ENCODE measurements at regions not wholly inside any gene's neighbourhood (a gene's known extent, or its start where the extent isn't known, plus 50 kb on each side); places are given as distances from the start of the nearest gene placed in this dataset.
"Not testable (repeated sequence)": the region's sequence is repeated elsewhere in the genome, so short reads cannot be mapped to it uniquely, and the experiment has no call there.

DNA sequence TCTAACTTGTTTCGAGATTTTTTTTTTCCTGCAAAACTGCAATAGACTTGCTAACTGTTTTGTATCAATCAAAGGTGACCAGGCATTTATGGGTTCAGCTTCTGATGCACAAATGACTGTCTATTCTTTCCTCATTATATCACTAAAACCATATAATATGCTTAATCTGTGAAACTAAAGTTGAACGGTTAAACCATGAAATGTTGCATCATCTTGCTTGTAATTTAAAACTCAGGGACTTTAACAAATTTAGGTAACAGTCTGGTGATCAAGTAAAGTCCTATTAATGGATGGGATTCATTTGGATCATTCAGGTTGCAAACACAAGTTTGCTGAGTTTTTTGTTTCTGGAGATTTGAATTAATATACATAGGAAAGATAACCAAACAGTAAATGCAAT, 232.0 kb upstream of the LUZP2 start:
- no peak overlapping the region for H3K9ac ChIP-seq (ENCODE audit: low read length)
- H3K4me1 ChIP-seq (ENCODE audit: insufficient read depth, low read length), result no peaks in the 10 kb centered on the region
- no peaks in the 10 kb centered on the region for H3K36me3 ChIP-seq (ENCODE audit: insufficient read depth, low read length)
- no peak overlapping the region for H3K27ac ChIP-seq (ENCODE audit: low read depth, low read length)
- H3K4me3 Mint-ChIP-seq (ENCODE audit: unreplicated experiment), result no peak overlapping the region
- H2AFZ ChIP-seq (ENCODE audit: low read depth, low read length), result no peak overlapping the region
- H3K79me2 ChIP-seq (ENCODE audit: insufficient read depth, low read length), result no peaks in the 10 kb centered on the region
- H3K9me3 ChIP-seq (ENCODE audit: insufficient read depth, low read depth, low read length), result no peaks in the 10 kb centered on the region
- no peak overlapping the region for H3K4me3 ChIP-seq (ENCODE audit: insufficient read depth, low read depth, low read length)
- no peak for TF ChIP-seq EZH2 (IDR thresholded peaks at IDR 0.05; ENCODE audit: insufficient read depth, low read length)
- TF ChIP-seq, protein P1, sequence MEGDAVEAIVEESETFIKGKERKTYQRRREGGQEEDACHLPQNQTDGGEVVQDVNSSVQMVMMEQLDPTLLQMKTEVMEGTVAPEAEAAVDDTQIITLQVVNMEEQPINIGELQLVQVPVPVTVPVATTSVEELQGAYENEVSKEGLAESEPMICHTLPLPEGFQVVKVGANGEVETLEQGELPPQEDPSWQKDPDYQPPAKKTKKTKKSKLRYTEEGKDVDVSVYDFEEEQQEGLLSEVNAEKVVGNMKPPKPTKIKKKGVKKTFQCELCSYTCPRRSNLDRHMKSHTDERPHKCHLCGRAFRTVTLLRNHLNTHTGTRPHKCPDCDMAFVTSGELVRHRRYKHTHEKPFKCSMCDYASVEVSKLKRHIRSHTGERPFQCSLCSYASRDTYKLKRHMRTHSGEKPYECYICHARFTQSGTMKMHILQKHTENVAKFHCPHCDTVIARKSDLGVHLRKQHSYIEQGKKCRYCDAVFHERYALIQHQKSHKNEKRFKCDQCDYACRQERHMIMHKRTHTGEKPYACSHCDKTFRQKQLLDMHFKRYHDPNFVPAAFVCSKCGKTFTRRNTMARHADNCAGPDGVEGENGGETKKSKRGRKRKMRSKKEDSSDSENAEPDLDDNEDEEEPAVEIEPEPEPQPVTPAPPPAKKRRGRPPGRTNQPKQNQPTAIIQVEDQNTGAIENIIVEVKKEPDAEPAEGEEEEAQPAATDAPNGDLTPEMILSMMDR (IDR thresholded peaks at IDR 0.05; ENCODE audit: insufficient read depth, low read depth, low read length), result no peak
- H3K27ac Mint-ChIP-seq (ENCODE audit: unreplicated experiment), result no peak overlapping the region
- FAIRE-seq (no peak), DNase-seq (ENCODE audit: low read depth) (no peak)
- H3K4me1 Mint-ChIP-seq (ENCODE audit: low read depth, unreplicated experiment), result no peaks in the 10 kb centered on the region
- H3K36me3 Mint-ChIP-seq (ENCODE audit: low read depth, unreplicated experiment), result no peaks in the 10 kb centered on the region
- no peaks in the 10 kb centered on the region for H3K27me3 ChIP-seq (ENCODE audit: insufficient read depth, low read length)
- no peaks in the 10 kb centered on the region for H3K27me3 Mint-ChIP-seq (ENCODE audit: low read depth, unreplicated experiment)
- no peaks in the 10 kb centered on the region for H4K20me1 ChIP-seq (ENCODE audit: insufficient read depth, low read length)
- no peak overlapping the region for H3K4me2 ChIP-seq (ENCODE audit: low read length)
- peaks cover 2% of the 10 kb centered on the region for H3K9me3 Mint-ChIP-seq (ENCODE audit: unreplicated experiment)

DNA sequence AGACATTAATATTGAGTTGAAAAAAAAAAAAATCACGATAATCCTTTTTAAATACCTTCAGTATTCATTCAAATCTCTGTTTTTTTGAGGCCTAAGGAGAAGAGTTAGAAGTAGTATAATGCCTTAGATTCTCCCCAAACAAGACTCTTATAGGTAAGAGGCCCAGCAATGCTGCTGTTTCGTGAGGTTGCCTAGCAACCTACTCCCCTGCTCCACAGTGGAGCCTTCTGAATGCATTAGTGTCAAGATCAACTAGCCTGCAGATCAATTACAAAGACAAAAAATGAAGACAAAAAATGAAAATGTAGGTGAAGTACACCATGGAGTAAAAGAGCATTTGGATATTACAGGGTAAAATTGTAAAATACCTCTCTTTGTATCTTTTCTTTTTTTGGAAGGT, 229.8 kb upstream of the LUZP2 start:
- Histone ChIP-seq H3K79me2 (ENCODE audit: insufficient read depth, low read length) (no peaks in the 10 kb centered on the region), H3K27me3 (ENCODE audit: insufficient read depth, low read length) (no peaks in the 10 kb centered on the region), H3K9me3 (ENCODE audit: insufficient read depth, low read depth, low read length) (no peaks in the 10 kb centered on the region), H3K4me2 (ENCODE audit: low read length) (no peak overlapping the region), H3K27ac (ENCODE audit: low read depth, low read length) (no peak overlapping the region), H3K4me3 (ENCODE audit: insufficient read depth, low read depth, low read length) (no peak overlapping the region), H3K4me1 (ENCODE audit: insufficient read depth, low read length) (no peaks in the 10 kb centered on the region), H2AFZ (ENCODE audit: low read depth, low read length) (no peak overlapping the region), H4K20me1 (ENCODE audit: insufficient read depth, low read length) (no peaks in the 10 kb centered on the region), H3K9ac (ENCODE audit: low read length) (no peak overlapping the region), H3K36me3 (ENCODE audit: insufficient read depth, low read length) (no peaks in the 10 kb centered on the region)
- peaks cover 2% of the 10 kb centered on the region for H3K9me3 Mint-ChIP-seq (ENCODE audit: unreplicated experiment)
- FAIRE-seq (no peak), DNase-seq (ENCODE audit: low read depth) (no peak)
- H3K4me3 Mint-ChIP-seq (ENCODE audit: unreplicated experiment), result no peak overlapping the region
- H3K36me3 Mint-ChIP-seq (ENCODE audit: low read depth, unreplicated experiment), result no peaks in the 10 kb centered on the region
- no peak for TF ChIP-seq EZH2 (IDR thresholded peaks at IDR 0.05; ENCODE audit: insufficient read depth, low read length)
- TF ChIP-seq, protein P1 (IDR thresholded peaks at IDR 0.05; ENCODE audit: insufficient read depth, low read depth, low read length), result no peak
- H3K27ac Mint-ChIP-seq (ENCODE audit: unreplicated experiment), result no peak overlapping the region
- no peaks in the 10 kb centered on the region for H3K4me1 Mint-ChIP-seq (ENCODE audit: low read depth, unreplicated experiment)
- no peaks in the 10 kb centered on the region for H3K27me3 Mint-ChIP-seq (ENCODE audit: low read depth, unreplicated experiment)

DNA sequence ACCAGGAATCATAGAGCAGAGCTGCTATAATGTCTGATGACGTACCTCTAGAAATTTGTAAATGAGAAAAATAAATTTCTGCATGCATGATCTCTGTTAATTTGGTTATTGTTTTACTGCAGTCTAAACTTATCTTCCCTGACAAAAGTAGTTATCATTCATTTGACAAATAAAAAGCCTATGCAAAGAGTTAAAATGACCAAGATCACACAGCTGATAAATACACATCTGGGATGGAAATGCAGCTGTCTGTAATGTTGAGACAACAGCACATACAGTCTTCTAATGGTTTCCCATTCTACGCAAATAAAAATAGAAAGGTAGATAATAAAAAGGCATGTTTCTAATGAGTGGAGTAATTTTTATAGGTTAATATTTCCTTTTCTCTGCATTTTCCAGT, 225.1 kb upstream of the LUZP2 start:
- Mint-ChIP-seq H3K4me1 (ENCODE audit: low read depth, unreplicated experiment) (no peaks in the 10 kb centered on the region), H3K4me3 (ENCODE audit: unreplicated experiment) (no peak overlapping the region), H3K9me3 (ENCODE audit: unreplicated experiment) (peaks cover 2% of the 10 kb centered on the region), H3K27me3 (ENCODE audit: low read depth, unreplicated experiment) (no peaks in the 10 kb centered on the region), H3K27ac (ENCODE audit: unreplicated experiment) (no peak overlapping the region), H3K36me3 (ENCODE audit: low read depth, unreplicated experiment) (no peaks in the 10 kb centered on the region)
- Histone ChIP-seq H3K79me2 (ENCODE audit: insufficient read depth, low read length) (no peaks in the 10 kb centered on the region), H3K27ac (ENCODE audit: low read depth, low read length) (no peak overlapping the region), H4K20me1 (ENCODE audit: insufficient read depth, low read length) (no peaks in the 10 kb centered on the region), H3K9ac (ENCODE audit: low read length) (no peak overlapping the region), H3K4me3 (ENCODE audit: insufficient read depth, low read depth, low read length) (no peak overlapping the region), H2AFZ (ENCODE audit: low read depth, low read length) (no peak overlapping the region), H3K9me3 (ENCODE audit: insufficient read depth, low read depth, low read length) (no peaks in the 10 kb centered on the region), H3K27me3 (ENCODE audit: insufficient read depth, low read length) (no peaks in the 10 kb centered on the region), H3K36me3 (ENCODE audit: insufficient read depth, low read length) (no peaks in the 10 kb centered on the region), H3K4me1 (ENCODE audit: insufficient read depth, low read length) (no peaks in the 10 kb centered on the region), H3K4me2 (ENCODE audit: low read length) (no peak overlapping the region)
- TF ChIP-seq, protein P1 (IDR thresholded peaks at IDR 0.05; ENCODE audit: insufficient read depth, low read depth, low read length), result no peak
- no peak for TF ChIP-seq EZH2 (IDR thresholded peaks at IDR 0.05; ENCODE audit: insufficient read depth, low read length)
- FAIRE-seq, result no peak
- DNase-seq (ENCODE audit: low read depth), result no peak

DNA sequence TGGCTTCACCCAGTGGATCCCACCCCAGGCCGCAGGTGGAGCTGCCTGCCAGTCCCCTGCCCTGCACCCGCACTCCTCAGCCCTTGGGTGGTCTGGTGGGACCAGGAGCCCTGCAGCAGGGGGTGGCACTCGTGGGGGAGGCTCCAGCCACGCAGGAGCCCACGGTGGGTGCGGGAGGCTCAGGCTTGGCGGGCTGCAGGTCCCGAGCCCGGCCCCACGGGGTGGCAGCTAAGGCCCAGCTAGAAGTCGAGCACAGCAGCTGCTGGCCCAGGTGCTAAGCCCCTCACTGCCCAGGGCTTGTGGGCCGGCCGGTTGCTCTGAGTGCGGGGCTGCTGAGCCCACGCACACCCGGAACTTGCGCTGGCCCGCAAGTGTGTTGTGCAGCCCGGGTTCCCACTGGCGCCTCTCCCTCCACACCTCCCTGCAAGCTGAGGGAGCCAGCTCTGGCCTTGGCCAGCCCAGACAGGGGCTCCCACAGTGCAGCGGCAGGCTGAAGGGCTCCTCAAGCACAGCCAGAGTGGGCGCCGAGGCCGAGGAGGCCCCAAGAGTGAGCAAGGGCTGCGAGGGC, 222.6 kb upstream of the LUZP2 start:
- H3K36me3 ChIP-seq (ENCODE audit: insufficient read depth, low read length); H3K27ac ChIP-seq (ENCODE audit: low read depth, low read length); H3K4me2 ChIP-seq (ENCODE audit: low read length); H3K9me3 Mint-ChIP-seq (ENCODE audit: unreplicated experiment); H3K79me2 ChIP-seq (ENCODE audit: insufficient read depth, low read length); H3K4me1 Mint-ChIP-seq (ENCODE audit: low read depth, unreplicated experiment); H3K4me1 ChIP-seq (ENCODE audit: insufficient read depth, low read length); H3K4me3 ChIP-seq (ENCODE audit: insufficient read depth, low read depth, low read length); H3K36me3 Mint-ChIP-seq (ENCODE audit: low read depth, unreplicated experiment); H3K27me3 Mint-ChIP-seq (ENCODE audit: low read depth, unreplicated experiment); H3K9ac ChIP-seq (ENCODE audit: low read length); H4K20me1 ChIP-seq (ENCODE audit: insufficient read depth, low read length); H3K9me3 ChIP-seq (ENCODE audit: insufficient read depth, low read depth, low read length); H3K27me3 ChIP-seq (ENCODE audit: insufficient read depth, low read length); H3K4me3 Mint-ChIP-seq (ENCODE audit: unreplicated experiment); DNase-seq (ENCODE audit: low read depth); H2AFZ ChIP-seq (ENCODE audit: low read depth, low read length); FAIRE-seq; H3K27ac Mint-ChIP-seq (ENCODE audit: unreplicated experiment): not testable (repeated sequence)
